Tibial nerve (tissue), 4 donors: ENCODE measurements at regions not wholly inside any gene's neighbourhood (a gene's known extent, or its start where the extent isn't known, plus 50 kb on each side); places are given as distances from the start of the nearest gene placed in this dataset.

Source experiments
- DNase-seq, 2 donors: peaks; one replicate each; pipeline ENCODE4 v3.0.0-alpha.2; 2019; ENCODE audit warnings: low spot score in 2 of 2
- H3K27ac ChIP-seq, 4 donors: fragments of 200-600 bp; sonication (generic) in 3 of 4; one replicate each; pipeline ENCODE4 v1.5.1; 2017 to 2019; ENCODE audit warnings: mild to moderate bottlenecking in 1 of 4
- H3K27me3 ChIP-seq, 2 donors: fragments of 200-600 bp; sonication (generic) in 1 of 2; one replicate each; pipeline versions ENCODE4 v1.5.1 to v1.6.0; 2017 to 2019
- H3K36me3 ChIP-seq, 3 donors: fragments of 200-600 bp; sonication (generic); one replicate each; pipeline ENCODE4 v1.5.1; 2018 to 2019
- H3K4me1 ChIP-seq, 4 donors: fragments of 200-600 bp; sonication (generic) in 3 of 4; one replicate each; pipeline ENCODE4 v1.5.1; 2017 to 2019
- H3K4me3 ChIP-seq, 4 donors: fragments of 200-600 bp; sonication (generic) in 3 of 4; one replicate each; pipeline ENCODE4 v1.5.1; 2017 to 2019; ENCODE audit warnings: mild to moderate bottlenecking in 1 of 4, moderate library complexity in 1 of 4
- H3K9me3 ChIP-seq, 4 donors: fragments of 200-600 bp; sonication (generic) in 3 of 4; one replicate each; pipeline ENCODE4 v1.5.1; 2017 to 2019
- EP300 ChIP-seq, 2 donors: sonication (generic); formaldehyde crosslinking; IDR thresholded peaks; one replicate each; pipeline ENCODE4 v1.6.1; 2017; ENCODE audit warnings: antibody characterized with exemption in 2 of 2, mild to moderate bottlenecking in 1 of 2
- POLR2A ChIP-seq, 2 donors: fragments of 450-650 bp; IDR thresholded peaks; one replicate each; pipeline ENCODE4 v1.6.1; 2017; ENCODE audit warnings: antibody characterized with exemption in 2 of 2, mild to moderate bottlenecking in 2 of 2, moderate library complexity in 2 of 2
- WGBS, 2 donors: methylation state at CpG; one replicate each; pipeline ENCODE4 v1.1.5; 2018; 5-methylcytosine and 5-hydroxymethylcytosine counted together
- TF ChIP-seq, protein P1 (sequence below), 5 experiments: fragments of 200-600 bp in 3 of 5; fragments of 450-650 bp in 2 of 5; sonication (generic) in 3 of 5; IDR thresholded peaks; one replicate each; pipeline ENCODE4 v1.5.1; 2016 to 2019; ENCODE audit warnings: antibody characterized with exemption in 5 of 5, mild to moderate bottlenecking in 3 of 5, moderate library complexity in 2 of 5

DNA sequence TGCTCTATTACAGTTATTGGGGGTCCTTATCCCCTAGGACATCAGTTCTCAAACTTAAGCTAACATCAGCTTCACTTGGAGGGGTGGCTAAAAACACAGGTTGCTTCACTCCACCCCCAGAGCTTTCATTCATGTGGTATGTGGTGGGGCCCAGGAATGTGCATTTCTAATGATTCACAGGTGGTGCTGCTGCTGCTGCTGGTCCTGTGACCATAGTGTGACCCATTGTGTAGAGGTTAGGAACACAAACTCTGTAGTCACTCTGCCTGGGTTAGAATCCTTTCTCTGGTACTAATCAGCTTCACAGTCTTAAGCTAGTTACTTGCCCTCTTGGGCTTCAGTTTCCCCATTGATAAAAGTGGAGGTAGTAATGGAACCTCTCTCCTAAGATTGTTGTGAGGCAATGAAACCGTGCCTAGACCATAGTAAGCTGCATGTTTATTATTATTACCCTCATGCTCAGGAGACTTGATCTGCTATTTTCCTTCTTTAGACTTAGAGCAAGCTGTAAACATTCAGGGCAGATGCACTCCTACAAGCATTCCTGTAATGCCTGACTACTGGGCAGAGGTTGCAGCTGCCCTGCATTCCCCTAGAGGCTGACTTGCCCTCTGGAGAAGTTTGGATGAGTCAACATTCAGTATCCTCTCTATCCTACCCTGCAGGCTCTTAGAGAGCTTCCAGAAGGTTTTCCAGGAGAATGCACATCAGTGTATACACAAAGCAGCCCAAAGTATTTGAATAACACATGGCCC lies 94.1 kb upstream of the ACSL4 start:
- no peaks in the 10 kb centered on the region for H3K36me3 ChIP-seq
- DNase-seq = no peak
- no peak overlapping the region for H3K4me3 ChIP-seq
- no peaks in the 10 kb centered on the region for H3K9me3 ChIP-seq
- 50 to 59% methylated on average over 1 of the region's 1 CpG for WGBS, 2 donors
- peaks cover 0 to 9% of the 10 kb centered on the region in 2 donors for H3K27me3 ChIP-seq
- TF ChIP-seq, protein P1, sequence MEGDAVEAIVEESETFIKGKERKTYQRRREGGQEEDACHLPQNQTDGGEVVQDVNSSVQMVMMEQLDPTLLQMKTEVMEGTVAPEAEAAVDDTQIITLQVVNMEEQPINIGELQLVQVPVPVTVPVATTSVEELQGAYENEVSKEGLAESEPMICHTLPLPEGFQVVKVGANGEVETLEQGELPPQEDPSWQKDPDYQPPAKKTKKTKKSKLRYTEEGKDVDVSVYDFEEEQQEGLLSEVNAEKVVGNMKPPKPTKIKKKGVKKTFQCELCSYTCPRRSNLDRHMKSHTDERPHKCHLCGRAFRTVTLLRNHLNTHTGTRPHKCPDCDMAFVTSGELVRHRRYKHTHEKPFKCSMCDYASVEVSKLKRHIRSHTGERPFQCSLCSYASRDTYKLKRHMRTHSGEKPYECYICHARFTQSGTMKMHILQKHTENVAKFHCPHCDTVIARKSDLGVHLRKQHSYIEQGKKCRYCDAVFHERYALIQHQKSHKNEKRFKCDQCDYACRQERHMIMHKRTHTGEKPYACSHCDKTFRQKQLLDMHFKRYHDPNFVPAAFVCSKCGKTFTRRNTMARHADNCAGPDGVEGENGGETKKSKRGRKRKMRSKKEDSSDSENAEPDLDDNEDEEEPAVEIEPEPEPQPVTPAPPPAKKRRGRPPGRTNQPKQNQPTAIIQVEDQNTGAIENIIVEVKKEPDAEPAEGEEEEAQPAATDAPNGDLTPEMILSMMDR (IDR thresholded peaks at IDR 0.05) = no peak
- TF ChIP-seq EP300 (IDR thresholded peaks at IDR 0.05) = no peak
- no peak for TF ChIP-seq POLR2A (IDR thresholded peaks at IDR 0.05)
- H3K27ac ChIP-seq = no peak overlapping the region
- H3K4me1 ChIP-seq = no peaks in the 10 kb centered on the region

DNA sequence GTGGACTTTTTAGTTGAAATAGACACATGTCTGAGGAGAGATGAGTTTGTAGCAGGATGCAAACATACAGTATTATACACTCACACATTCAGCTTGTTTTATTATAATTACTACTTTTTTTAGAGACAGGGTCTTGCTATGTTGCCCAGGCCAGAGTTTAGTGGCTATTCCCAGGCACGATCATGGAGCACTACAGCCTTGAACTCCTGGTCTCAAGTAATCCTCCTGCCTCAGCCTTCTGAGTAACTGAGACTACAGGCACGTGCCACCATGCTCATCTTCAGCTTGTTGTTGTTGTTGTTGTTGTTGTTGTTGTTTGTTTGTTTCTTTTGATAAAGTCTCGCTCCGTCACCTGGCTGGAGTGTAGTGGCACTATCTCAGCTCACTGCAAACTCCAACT lies 94.7 kb upstream of the ACSL4 start:
- 86 to 95% methylated on average over 4 of the region's 4 CpGs for WGBS, 2 donors
- TF ChIP-seq, protein P1 (IDR thresholded peaks at IDR 0.05) = no peak
- no peak for TF ChIP-seq POLR2A (IDR thresholded peaks at IDR 0.05)
- TF ChIP-seq EP300 (IDR thresholded peaks at IDR 0.05) = no peak
- Histone ChIP-seq H3K4me1 (no peaks in the 10 kb centered on the region), H3K4me3 (no peak overlapping the region), H3K9me3 (no peaks in the 10 kb centered on the region), H3K27me3 (peaks cover 0 to 12% of the 10 kb centered on the region in 2 donors), H3K36me3 (no peaks in the 10 kb centered on the region), H3K27ac (no peak overlapping the region)
- no peak for DNase-seq

DNA sequence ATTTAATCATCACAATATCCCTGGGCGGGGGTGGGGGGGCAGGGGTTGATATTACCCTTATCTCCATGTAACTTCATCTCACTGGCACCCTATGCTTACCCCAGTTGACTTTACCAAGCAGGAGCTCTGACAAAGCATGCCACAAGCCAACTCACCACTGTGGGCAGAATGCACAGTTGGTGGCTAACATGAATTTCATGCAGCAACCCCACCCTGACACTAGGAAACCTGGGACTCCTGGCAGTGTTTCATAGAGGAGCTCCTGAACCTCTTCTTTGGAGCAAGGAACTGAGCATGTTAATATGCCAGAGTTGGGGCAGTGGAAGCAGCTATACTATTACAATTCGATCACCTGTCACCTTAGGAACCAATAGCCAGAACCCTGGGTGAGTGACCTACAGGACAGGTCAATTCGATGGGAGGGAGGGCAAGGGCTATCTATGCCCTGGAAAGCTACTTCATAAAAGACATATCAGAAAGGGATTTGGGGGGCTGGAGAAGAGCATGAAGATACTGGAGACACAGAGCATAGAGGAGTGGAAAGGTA lies 97.2 kb upstream of the ACSL4 start:
- 74 to 79% methylated on average over 3 of the region's 3 CpGs for WGBS, 2 donors
- Histone ChIP-seq H3K27me3 (peaks cover 0 to 9% of the 10 kb centered on the region in 2 donors), H3K27ac (no peak overlapping the region), H3K36me3 (no peaks in the 10 kb centered on the region), H3K4me3 (no peak overlapping the region), H3K4me1 (no peaks in the 10 kb centered on the region), H3K9me3 (no peaks in the 10 kb centered on the region)
- TF ChIP-seq, protein P1 (IDR thresholded peaks at IDR 0.05) = no peak
- TF ChIP-seq EP300 (IDR thresholded peaks at IDR 0.05) (no peak), POLR2A (IDR thresholded peaks at IDR 0.05) (no peak)
- DNase-seq = no peak

- no peaks in the 10 kb centered on the region for H3K4me1 ChIP-seq
- 68 to 73% methylated on average over 3 of the region's 3 CpGs for WGBS, 2 donors
- H3K27me3 ChIP-seq = peaks cover 0 to 9% of the 10 kb centered on the region in 2 donors
- no peak overlapping the region for H3K27ac ChIP-seq
- H3K4me3 ChIP-seq = no peak overlapping the region
- H3K36me3 ChIP-seq = no peaks in the 10 kb centered on the region
- no peak for DNase-seq
- TF ChIP-seq POLR2A (IDR thresholded peaks at IDR 0.05) (no peak), EP300 (IDR thresholded peaks at IDR 0.05) (peak in 1 of 2 donors; percentile 9)
- H3K9me3 ChIP-seq = no peaks in the 10 kb centered on the region
Measured at GRCh38 chrX:109830704-109831206, 97.7 kb upstream of the ACSL4 start.

DNA sequence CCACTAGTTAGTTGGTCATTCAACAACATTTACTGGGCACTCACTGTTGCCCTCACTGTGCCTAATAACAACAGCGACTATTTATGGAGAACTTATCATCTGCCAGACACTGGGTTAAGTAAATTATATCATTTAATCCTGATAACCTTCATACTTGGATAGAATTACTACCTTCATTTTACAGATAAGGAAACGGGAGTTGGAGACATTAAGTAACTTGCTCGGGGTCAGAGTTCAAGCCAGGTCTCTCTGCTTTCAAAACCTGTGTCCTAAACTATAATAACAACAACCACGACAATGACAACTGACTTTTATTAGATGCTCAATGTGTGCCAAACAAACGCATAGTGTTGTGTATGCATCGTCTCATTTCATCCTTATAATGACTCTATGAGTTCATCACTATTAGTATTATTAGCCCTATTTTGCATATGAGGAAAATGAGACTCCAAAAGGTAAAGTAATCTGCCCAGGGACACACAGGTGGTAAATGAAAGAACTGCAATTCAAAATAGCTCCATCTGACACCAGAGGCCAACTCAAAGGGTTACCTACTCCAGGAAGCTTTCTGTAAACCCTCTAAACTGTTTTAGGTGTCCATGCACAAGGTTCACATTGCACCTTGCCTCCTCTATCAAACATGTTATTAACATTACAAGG lies 98.4 kb upstream of the ACSL4 start:
- peaks cover 0 to 3% of the 10 kb centered on the region in 2 donors for H3K27me3 ChIP-seq
- H3K4me3 ChIP-seq = no peak overlapping the region
- no peak overlapping the region for H3K27ac ChIP-seq
- TF ChIP-seq, protein P1 (IDR thresholded peaks at IDR 0.05) = no peak
- no peak for TF ChIP-seq EP300 (IDR thresholded peaks at IDR 0.05)
- no peak for TF ChIP-seq POLR2A (IDR thresholded peaks at IDR 0.05)
- no peak for DNase-seq
- no peaks in the 10 kb centered on the region for H3K36me3 ChIP-seq
- H3K9me3 ChIP-seq = no peaks in the 10 kb centered on the region
- WGBS, 2 donors = 75 to 90% methylated on average over 6 of the region's 6 CpGs
- H3K4me1 ChIP-seq = no peaks in the 10 kb centered on the region
